HEK293 (cell line): ENCODE measurements at regions not wholly inside any gene's neighbourhood (a gene's known extent, or its start where the extent isn't known, plus 50 kb on each side); places are given as distances from the start of the nearest gene placed in this dataset.

Experiments
- CTCF ChIP-seq: fragments of 450-650 bp; formaldehyde crosslinking; IDR thresholded peaks from 2 replicates; pipeline ENCODE4 v1.5.1; 2016; ENCODE audit warnings: missing biosample characterization, missing genetic modification characterization
- REST ChIP-seq: fragments of 450-650 bp; formaldehyde crosslinking; IDR thresholded peaks from 2 replicates; pipeline ENCODE4 v1.5.1; 2016; ENCODE audit warnings: missing biosample characterization, missing genetic modification characterization
- ZBTB21 ChIP-seq: fragments of 450-650 bp; formaldehyde crosslinking; IDR thresholded peaks from 2 replicates; pipeline ENCODE4 v1.5.1; 2017; ENCODE audit warnings: missing biosample characterization, missing genetic modification characterization

DNA sequence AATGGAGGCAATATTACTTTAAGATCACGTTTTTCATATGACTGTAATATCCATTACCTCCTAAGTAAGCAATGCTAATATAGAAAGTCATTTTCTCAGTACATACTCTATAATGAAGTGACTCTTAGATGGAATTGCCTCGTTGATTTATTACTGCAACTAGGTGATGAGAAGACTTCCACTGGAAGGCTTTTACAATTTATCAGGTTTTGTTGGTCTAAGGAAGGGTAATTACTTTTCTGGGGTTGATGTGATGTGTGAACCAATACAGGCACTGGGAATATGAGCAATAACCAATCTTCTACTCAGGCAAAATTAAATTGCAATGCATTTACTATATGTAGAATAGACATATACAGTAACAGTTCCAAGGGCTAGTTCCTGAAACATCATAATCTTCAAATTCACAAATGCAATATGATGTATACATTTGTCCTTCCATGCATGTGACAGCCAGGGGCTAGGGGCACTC is 635.0 kb downstream of the QKI start:
- TF ChIP-seq REST (tag by site-specific recombination) (no peak), ZBTB21 (tag by site-specific recombination) (no peak), CTCF (tag by site-specific recombination) (no peak)
